GM12878 (cell line): ENCODE measurements at regions not wholly inside any gene's neighbourhood (a gene's known extent, or its start where the extent isn't known, plus 50 kb on each side); places are given as distances from the start of the nearest gene placed in this dataset.

Source experiments
- ATAC-seq: fragments of 200-7000 bp; cut with Tn5 transposase; 3 replicates; pipeline ENCODE4 v1.9.1; 2020; ENCODE audit warnings: mild to moderate bottlenecking, moderate library complexity
- BruUV-seq: library from RNA; stranded (reverse); fragments of 400-500 nt; replicated peaks from 2 replicates; lab custom pipeline; 2021; lab: Mats Ljungman, UMichigan
- CTCF ChIA-PET: fragments of 300-600 bp; sonication (Branson Sonifier 250); formaldehyde crosslinking; extraction: SDS; loops from one replicate; lab custom pipeline; 2021; ENCODE audit warnings: inconsistent platforms; lab: Yijun Ruan, JAX
- POLR2A ChIA-PET: fragments of 350-600 bp; formaldehyde crosslinking; extraction: SDS; loops from one replicate; lab custom pipeline; 2021; ENCODE audit warnings: inconsistent platforms; lab: Charles Lee
- RAD21 ChIA-PET: fragments of 300-600 bp; sonication (Branson Sonifier 250); formaldehyde crosslinking; loops from one replicate; lab custom pipeline; 2023; ENCODE audit warnings: antibody characterized with exemption; ENCODE audit not compliant: unreplicated experiment; lab: Charles Lee
- SMC1A ChIA-PET: fragments of 300-600 bp; sonication (Branson Sonifier 250); formaldehyde crosslinking; loops from one replicate; lab custom pipeline; 2023; ENCODE audit not compliant: unreplicated experiment, uncharacterized antibody; lab: Charles Lee
- DNase-seq: peaks from one replicate; pipeline ENCODE4 v3.0.0-alpha.2; 2011; ENCODE audit warnings: low read depth, low spot score
- FAIRE-seq: peaks from 3 replicates; lab custom pipeline; 2011; peaks lifted over from hg19 to GRCh38; lab: Jason Lieb, UNC
- H2AFZ ChIP-seq: 2 replicates; pipeline ENCODE4 v1.6.0; 2011; ENCODE audit warnings: low read depth, low read length, control low read depth; ENCODE audit not compliant: control insufficient read depth
- H3K27ac ChIP-seq: 2 replicates; pipeline ENCODE4 v1.5.1; 2011; ENCODE audit warnings: control low read depth; ENCODE audit not compliant: control insufficient read depth, insufficient read depth
- H3K27me3 ChIP-seq, 2 experiments: replicated peaks in 1 of 2; 2 replicates each; pipeline versions ENCODE4 v1.6.0 to v1.6.1; 2011; ENCODE audit warnings: low read length in 1 of 2; ENCODE audit not compliant: control insufficient read depth in 2 of 2, insufficient read depth in 2 of 2
- H3K36me3 ChIP-seq, 2 experiments: 2 replicates each; pipeline ENCODE4 v1.5.1; 2011; ENCODE audit warnings: low read length in 1 of 2; ENCODE audit not compliant: control insufficient read depth in 2 of 2, insufficient read depth in 2 of 2
- H3K4me1 ChIP-seq: 2 replicates; pipeline ENCODE4 v1.6.1; 2011; ENCODE audit warnings: mild to moderate bottlenecking, low read length, moderate library complexity, mixed read lengths; ENCODE audit not compliant: control insufficient read depth, insufficient read depth
- H3K4me2 ChIP-seq: 2 replicates; pipeline ENCODE4 v1.6.0; 2011; ENCODE audit warnings: control low read depth; ENCODE audit not compliant: control insufficient read depth, insufficient read depth
- H3K4me3 ChIP-seq: fragments of 200-600 bp; sonication (generic); 2 replicates; pipeline ENCODE4 v1.5.1; 2016
- H3K79me2 ChIP-seq: 2 replicates; pipeline ENCODE4 v1.6.0; 2011; ENCODE audit warnings: low read length; ENCODE audit not compliant: control insufficient read depth, insufficient read depth
- H3K9ac ChIP-seq: 2 replicates; pipeline ENCODE4 v1.8.0; 2011; ENCODE audit warnings: low read length, control low read depth, mixed read lengths; ENCODE audit not compliant: control insufficient read depth, insufficient read depth
- H3K9me3 ChIP-seq: replicated peaks from 3 replicates; pipeline ENCODE4 v1.5.1; 2011; ENCODE audit warnings: mild to moderate bottlenecking, low read length; ENCODE audit not compliant: control insufficient read depth, insufficient read depth
- H4K20me1 ChIP-seq: 2 replicates; pipeline ENCODE4 v1.6.0; 2011; ENCODE audit not compliant: control insufficient read depth, insufficient read depth
- CBX3 ChIP-seq: fragments of 200-600 bp; sonication (generic); IDR thresholded peaks from 2 replicates; pipeline ENCODE4 v1.6.1; 2016; ENCODE audit warnings: low read depth, borderline replicate concordance
- CREM ChIP-seq: IDR thresholded peaks from 2 replicates; pipeline ENCODE4 v1.6.1; 2014; ENCODE audit warnings: antibody characterized with exemption, low read depth
- FOXM1 ChIP-seq: IDR thresholded peaks from 2 replicates; pipeline ENCODE4 v1.6.1; 2012; ENCODE audit warnings: low read depth, mild to moderate bottlenecking, inconsistent platforms, low read length, moderate library complexity
- LARP7 ChIP-seq: fragments of 450-650 bp; IDR thresholded peaks from 2 replicates; pipeline ENCODE4 v1.6.1; 2017; ENCODE audit warnings: mild to moderate bottlenecking
- PAX5 ChIP-seq: IDR thresholded peaks from 2 replicates; pipeline ENCODE4 v1.6.1; 2011; ENCODE audit warnings: low read depth, low read length, borderline replicate concordance
- SIN3A ChIP-seq: IDR thresholded peaks from 2 replicates; pipeline ENCODE4 v1.6.1; 2012; ENCODE audit warnings: low read depth, low read length, improper control_type of control experiment
- SMAD5 ChIP-seq: IDR thresholded peaks from 2 replicates; pipeline ENCODE4 v1.6.1; 2016; ENCODE audit warnings: antibody characterized with exemption, low read depth
- SPI1 ChIP-seq: IDR thresholded peaks from 2 replicates; pipeline ENCODE4 v1.6.1; 2011; ENCODE audit warnings: low read depth, mild to moderate bottlenecking, low read length, moderate library complexity, borderline replicate concordance; ENCODE audit not compliant: insufficient read depth
- SREBF2 ChIP-seq: IDR thresholded peaks from 2 replicates; pipeline ENCODE4 v1.6.1; 2012; ENCODE audit warnings: mild to moderate bottlenecking, low read length
- ZNF217 ChIP-seq: fragments of 450-650 bp; IDR thresholded peaks from 2 replicates; pipeline ENCODE4 v1.6.1; 2017; ENCODE audit warnings: antibody characterized with exemption, mild to moderate bottlenecking
- ZNF384 ChIP-seq: IDR thresholded peaks from 2 replicates; pipeline ENCODE4 v1.6.1; 2012; ENCODE audit warnings: low read depth, mild to moderate bottlenecking, low read length, improper control_type of control experiment, borderline replicate concordance
- WGBS: methylation state at CpG from one replicate; pipeline ENCODE4 v1.1.6; 2016; ENCODE audit warnings: low lambda C conversion rate; ENCODE audit not compliant: insufficient replicate concordance, insufficient coverage; ENCODE audit errors: missing lambda C conversion rate; 5-methylcytosine and 5-hydroxymethylcytosine counted together
- in situ Hi-C: fragments of 300-500 bp; cut with MboI; formaldehyde crosslinking; loops from 9 replicates; pipeline ENCODE4 v1.14.3; 2018; ENCODE audit warnings: mixed read lengths
- intact Hi-C: fragments of 100-400 bp; cut with micrococcal nuclease; formaldehyde crosslinking; loops from one replicate; pipeline ENCODE4 v1.14.2; 2022; ENCODE audit not compliant: unreplicated experiment
- TF ChIP-seq, protein P1 (sequence below): fragments of 150-350 bp; IDR thresholded peaks from 2 replicates; pipeline ENCODE4 v1.6.1; 2016; ENCODE audit warnings: low read depth, low read length
- TF ChIP-seq, protein P2 (sequence below): fragments of 450-650 bp; formaldehyde crosslinking; IDR thresholded peaks from 2 replicates; pipeline ENCODE4 v1.4.0; 2022; ENCODE audit warnings: mild to moderate bottlenecking, moderate library complexity
- TF ChIP-seq, protein P3 (sequence below): fragments of 450-650 bp; IDR thresholded peaks from 2 replicates; pipeline ENCODE4 v1.6.1; 2017; ENCODE audit warnings: mild to moderate bottlenecking, moderate library complexity

DNA sequence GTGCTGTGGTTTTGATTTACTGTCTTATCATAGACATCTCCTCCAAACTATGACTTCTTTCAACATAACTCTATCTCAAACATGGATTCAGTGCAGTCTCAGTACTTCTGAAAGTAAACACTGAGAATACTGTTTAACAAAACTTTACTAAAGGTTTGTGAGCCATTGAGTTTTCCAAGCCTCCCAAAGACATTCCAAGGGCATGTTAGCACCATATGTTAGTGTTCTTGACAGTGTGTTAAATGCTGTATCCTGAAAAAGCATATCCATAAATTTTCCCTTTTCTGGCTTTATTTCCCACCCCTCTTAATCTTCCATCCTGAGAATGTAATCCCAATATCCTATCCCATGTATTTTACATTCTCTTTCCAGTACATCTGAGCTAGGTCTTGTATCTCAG lies 446.8 kb upstream of the CXADR start (continued):
- TF ChIP-seq, protein P1, sequence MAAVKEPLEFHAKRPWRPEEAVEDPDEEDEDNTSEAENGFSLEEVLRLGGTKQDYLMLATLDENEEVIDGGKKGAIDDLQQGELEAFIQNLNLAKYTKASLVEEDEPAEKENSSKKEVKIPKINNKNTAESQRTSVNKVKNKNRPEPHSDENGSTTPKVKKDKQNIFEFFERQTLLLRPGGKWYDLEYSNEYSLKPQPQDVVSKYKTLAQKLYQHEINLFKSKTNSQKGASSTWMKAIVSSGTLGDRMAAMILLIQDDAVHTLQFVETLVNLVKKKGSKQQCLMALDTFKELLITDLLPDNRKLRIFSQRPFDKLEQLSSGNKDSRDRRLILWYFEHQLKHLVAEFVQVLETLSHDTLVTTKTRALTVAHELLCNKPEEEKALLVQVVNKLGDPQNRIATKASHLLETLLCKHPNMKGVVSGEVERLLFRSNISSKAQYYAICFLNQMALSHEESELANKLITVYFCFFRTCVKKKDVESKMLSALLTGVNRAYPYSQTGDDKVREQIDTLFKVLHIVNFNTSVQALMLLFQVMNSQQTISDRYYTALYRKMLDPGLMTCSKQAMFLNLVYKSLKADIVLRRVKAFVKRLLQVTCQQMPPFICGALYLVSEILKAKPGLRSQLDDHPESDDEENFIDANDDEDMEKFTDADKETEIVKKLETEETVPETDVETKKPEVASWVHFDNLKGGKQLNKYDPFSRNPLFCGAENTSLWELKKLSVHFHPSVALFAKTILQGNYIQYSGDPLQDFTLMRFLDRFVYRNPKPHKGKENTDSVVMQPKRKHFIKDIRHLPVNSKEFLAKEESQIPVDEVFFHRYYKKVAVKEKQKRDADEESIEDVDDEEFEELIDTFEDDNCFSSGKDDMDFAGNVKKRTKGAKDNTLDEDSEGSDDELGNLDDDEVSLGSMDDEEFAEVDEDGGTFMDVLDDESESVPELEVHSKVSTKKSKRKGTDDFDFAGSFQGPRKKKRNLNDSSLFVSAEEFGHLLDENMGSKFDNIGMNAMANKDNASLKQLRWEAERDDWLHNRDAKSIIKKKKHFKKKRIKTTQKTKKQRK, result no peak
- TF ChIP-seq CREM, result no peak
- no peak for TF ChIP-seq FOXM1
- no peak for TF ChIP-seq PAX5

DNA sequence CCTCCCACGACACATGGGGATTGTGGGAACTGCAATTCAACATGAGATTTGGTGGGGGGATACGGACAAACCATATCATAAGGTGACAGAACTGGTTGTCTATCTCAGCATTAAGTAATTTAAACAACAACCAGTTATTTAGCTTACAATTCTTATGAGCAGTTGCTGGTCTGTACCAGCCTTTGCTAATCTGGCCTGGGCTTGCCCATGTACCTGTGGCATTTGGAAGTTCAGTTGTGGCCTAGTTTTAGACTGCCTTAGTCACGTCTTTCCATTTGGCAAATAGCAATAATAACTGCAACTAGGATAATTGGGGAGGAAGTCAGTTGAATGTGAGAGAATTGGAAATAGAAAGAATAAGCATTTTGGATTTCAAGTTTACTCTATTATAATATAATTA lies 441.8 kb upstream of the CXADR start:
- POLR2A ChIA-PET, result no interaction called here
- H3K27ac ChIP-seq, result no peak overlapping the region
- no peaks in the 10 kb centered on the region for H4K20me1 ChIP-seq
- no peak overlapping the region for H2AFZ ChIP-seq
- no peaks in the 10 kb centered on the region for H3K9me3 ChIP-seq
- DNase-seq, result no peak
- H3K4me1 ChIP-seq, result no peaks in the 10 kb centered on the region
- CTCF ChIA-PET, result no interaction called here
- H3K79me2 ChIP-seq, result no peaks in the 10 kb centered on the region
- no peaks in the 10 kb centered on the region for H3K27me3 ChIP-seq
- SMC1A ChIA-PET, result no interaction called here
- H3K4me3 ChIP-seq, result no peak overlapping the region
- RAD21 ChIA-PET, result no interaction called here
- no TSS peak for BruUV-seq
- H3K9ac ChIP-seq, result no peak overlapping the region
- ATAC-seq, result no peak
- FAIRE-seq, result no peak
- intact Hi-C loops (no loop called here), in situ Hi-C loops (no loop called here)
- 5% methylated on average over 3 of the region's 3 CpGs for WGBS
- no peak overlapping the region for H3K4me2 ChIP-seq
- TF ChIP-seq ZNF217 (no peak), SPI1 (no peak), SIN3A (no peak), SREBF2 (no peak), CBX3 (no peak), SMAD5 (no peak), LARP7 (no peak), ZNF384 (no peak)
- TF ChIP-seq, protein P2, sequence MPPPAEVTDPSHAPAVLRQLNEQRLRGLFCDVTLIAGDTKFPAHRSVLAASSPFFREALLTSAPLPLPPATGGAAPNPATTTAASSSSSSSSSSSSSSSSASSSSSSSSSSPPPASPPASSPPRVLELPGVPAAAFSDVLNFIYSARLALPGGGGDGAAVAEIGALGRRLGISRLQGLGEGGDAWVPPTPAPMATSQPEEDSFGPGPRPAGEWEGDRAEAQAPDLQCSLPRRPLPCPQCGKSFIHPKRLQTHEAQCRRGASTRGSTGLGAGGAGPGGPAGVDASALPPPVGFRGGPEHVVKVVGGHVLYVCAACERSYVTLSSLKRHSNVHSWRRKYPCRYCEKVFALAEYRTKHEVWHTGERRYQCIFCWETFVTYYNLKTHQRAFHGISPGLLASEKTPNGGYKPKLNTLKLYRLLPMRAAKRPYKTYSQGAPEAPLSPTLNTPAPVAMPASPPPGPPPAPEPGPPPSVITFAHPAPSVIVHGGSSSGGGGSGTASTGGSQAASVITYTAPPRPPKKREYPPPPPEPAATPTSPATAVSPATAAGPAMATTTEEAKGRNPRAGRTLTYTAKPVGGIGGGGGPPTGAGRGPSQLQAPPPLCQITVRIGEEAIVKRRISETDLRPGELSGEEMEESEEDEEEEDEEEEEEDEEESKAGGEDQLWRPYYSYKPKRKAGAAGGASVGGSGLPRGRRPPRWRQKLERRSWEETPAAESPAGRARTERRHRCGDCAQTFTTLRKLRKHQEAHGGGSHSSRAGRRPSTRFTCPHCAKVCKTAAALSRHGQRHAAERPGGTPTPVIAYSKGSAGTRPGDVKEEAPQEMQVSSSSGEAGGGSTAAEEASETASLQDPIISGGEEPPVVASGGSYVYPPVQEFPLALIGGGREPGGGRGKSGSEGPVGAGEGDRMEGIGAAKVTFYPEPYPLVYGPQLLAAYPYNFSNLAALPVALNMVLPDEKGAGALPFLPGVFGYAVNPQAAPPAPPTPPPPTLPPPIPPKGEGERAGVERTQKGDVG (CRISPR knock-in tag), result no peak
- TF ChIP-seq, protein P3, sequence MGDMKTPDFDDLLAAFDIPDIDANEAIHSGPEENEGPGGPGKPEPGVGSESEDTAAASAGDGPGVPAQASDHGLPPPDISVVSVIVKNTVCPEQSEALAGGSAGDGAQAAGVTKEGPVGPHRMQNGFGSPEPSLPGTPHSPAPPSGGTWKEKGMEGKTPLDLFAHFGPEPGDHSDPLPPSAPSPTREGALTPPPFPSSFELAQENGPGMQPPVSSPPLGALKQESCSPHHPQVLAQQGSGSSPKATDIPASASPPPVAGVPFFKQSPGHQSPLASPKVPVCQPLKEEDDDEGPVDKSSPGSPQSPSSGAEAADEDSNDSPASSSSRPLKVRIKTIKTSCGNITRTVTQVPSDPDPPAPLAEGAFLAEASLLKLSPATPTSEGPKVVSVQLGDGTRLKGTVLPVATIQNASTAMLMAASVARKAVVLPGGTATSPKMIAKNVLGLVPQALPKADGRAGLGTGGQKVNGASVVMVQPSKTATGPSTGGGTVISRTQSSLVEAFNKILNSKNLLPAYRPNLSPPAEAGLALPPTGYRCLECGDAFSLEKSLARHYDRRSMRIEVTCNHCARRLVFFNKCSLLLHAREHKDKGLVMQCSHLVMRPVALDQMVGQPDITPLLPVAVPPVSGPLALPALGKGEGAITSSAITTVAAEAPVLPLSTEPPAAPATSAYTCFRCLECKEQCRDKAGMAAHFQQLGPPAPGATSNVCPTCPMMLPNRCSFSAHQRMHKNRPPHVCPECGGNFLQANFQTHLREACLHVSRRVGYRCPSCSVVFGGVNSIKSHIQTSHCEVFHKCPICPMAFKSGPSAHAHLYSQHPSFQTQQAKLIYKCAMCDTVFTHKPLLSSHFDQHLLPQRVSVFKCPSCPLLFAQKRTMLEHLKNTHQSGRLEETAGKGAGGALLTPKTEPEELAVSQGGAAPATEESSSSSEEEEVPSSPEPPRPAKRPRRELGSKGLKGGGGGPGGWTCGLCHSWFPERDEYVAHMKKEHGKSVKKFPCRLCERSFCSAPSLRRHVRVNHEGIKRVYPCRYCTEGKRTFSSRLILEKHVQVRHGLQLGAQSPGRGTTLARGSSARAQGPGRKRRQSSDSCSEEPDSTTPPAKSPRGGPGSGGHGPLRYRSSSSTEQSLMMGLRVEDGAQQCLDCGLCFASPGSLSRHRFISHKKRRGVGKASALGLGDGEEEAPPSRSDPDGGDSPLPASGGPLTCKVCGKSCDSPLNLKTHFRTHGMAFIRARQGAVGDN, result no peak
- H3K36me3 ChIP-seq, result no peaks in the 10 kb centered on the region
